Neuronal stem cell (in vitro differentiated cells): ENCODE measurements at regions not wholly inside any gene's neighbourhood (a gene's known extent, or its start where the extent isn't known, plus 50 kb on each side); places are given as distances from the start of the nearest gene placed in this dataset.

Experiments used
- DNase-seq: peaks from one replicate; pipeline ENCODE4 v3.0.0-alpha.2; 2013; ENCODE audit warnings: low spot score
- H2AFZ ChIP-seq: one replicate; pipeline ENCODE4 v1.6.1; 2013; ENCODE audit warnings: mild to moderate bottlenecking, low read length, inconsistent platforms
- H2AK5ac ChIP-seq: 2 replicates; pipeline ENCODE4 v1.6.1; 2013; ENCODE audit warnings: low read depth, mild to moderate bottlenecking, inconsistent platforms, low read length, moderate library complexity, mixed read lengths
- H2BK120ac ChIP-seq: 2 replicates; pipeline ENCODE4 v1.6.1; 2013; ENCODE audit warnings: low read depth, mild to moderate bottlenecking, inconsistent platforms, low read length, moderate library complexity, mixed read lengths
- H2BK12ac ChIP-seq: one replicate; pipeline ENCODE4 v1.6.1; 2013; ENCODE audit warnings: low read length, inconsistent platforms
- H2BK15ac ChIP-seq: 2 replicates; pipeline ENCODE4 v1.6.1; 2013; ENCODE audit warnings: mild to moderate bottlenecking, low read length, inconsistent platforms, mixed read lengths
- H2BK5ac ChIP-seq: one replicate; pipeline ENCODE4 v1.6.1; 2013; ENCODE audit warnings: inconsistent platforms, mild to moderate bottlenecking, low read length, moderate library complexity
- H3K14ac ChIP-seq: one replicate; pipeline ENCODE4 v1.6.1; 2013; ENCODE audit warnings: low read length, inconsistent platforms
- H3K18ac ChIP-seq: 2 replicates; pipeline ENCODE4 v1.6.1; 2013; ENCODE audit warnings: low read length, inconsistent platforms
- H3K23ac ChIP-seq: 2 replicates; pipeline ENCODE4 v1.6.1; 2013; ENCODE audit warnings: low read depth, mild to moderate bottlenecking, mixed read lengths, low read length, inconsistent platforms; ENCODE audit not compliant: poor library complexity
- H3K27ac ChIP-seq: replicated peaks from 3 replicates; pipeline ENCODE4 v1.5.1; 2013; ENCODE audit warnings: low read length, inconsistent platforms
- H3K27me3 ChIP-seq, 3 experiments: 2 replicates each; pipeline ENCODE4 v1.6.1; 2013; ENCODE audit warnings: low read length in 3 of 3, mild to moderate bottlenecking in 2 of 3, inconsistent platforms in 1 of 3, low read depth in 1 of 3, mixed read lengths in 1 of 3, moderate library complexity in 1 of 3; ENCODE audit not compliant: control insufficient read depth in 3 of 3, insufficient read depth in 3 of 3
- H3K36me3 ChIP-seq, 2 donors: replicated peaks in 1 of 2; 2 replicates each; pipeline ENCODE4 v1.6.1; 2013; ENCODE audit warnings: low read length in 2 of 2; ENCODE audit not compliant: control insufficient read depth in 2 of 2, insufficient read depth in 2 of 2
- H3K4ac ChIP-seq: 2 replicates; pipeline ENCODE4 v1.6.1; 2013; ENCODE audit warnings: inconsistent platforms, mild to moderate bottlenecking, low read length, moderate library complexity
- H3K4me1 ChIP-seq, 2 donors: 1 replicate in 1 of 2; 2 replicates in 1 of 2; pipeline ENCODE4 v1.6.1; 2013; ENCODE audit warnings: low read length in 2 of 2, low read depth in 1 of 2; ENCODE audit not compliant: control insufficient read depth in 2 of 2, insufficient read depth in 1 of 2
- H3K4me2 ChIP-seq: one replicate; pipeline ENCODE4 v1.6.1; 2013; ENCODE audit warnings: mild to moderate bottlenecking, low read length, inconsistent platforms; ENCODE audit not compliant: insufficient read depth, poor library complexity, severe bottlenecking
- H3K4me3 ChIP-seq, 2 donors: 2 replicates each; pipeline ENCODE4 v1.5.1; 2013; ENCODE audit warnings: low read length in 2 of 2, mild to moderate bottlenecking in 2 of 2, inconsistent platforms in 1 of 2, moderate library complexity in 1 of 2
- H3K79me1 ChIP-seq: one replicate; pipeline ENCODE4 v1.6.1; 2013; ENCODE audit warnings: low read depth, mild to moderate bottlenecking, inconsistent platforms, low read length, moderate library complexity
- H3K9ac ChIP-seq: one replicate; pipeline ENCODE4 v1.6.1; 2013; ENCODE audit warnings: mild to moderate bottlenecking, low read depth, low read length, inconsistent platforms; ENCODE audit not compliant: poor library complexity
- H3K9me3 ChIP-seq, 2 donors: replicated peaks in 1 of 2; 2 replicates each; pipeline versions ENCODE3 to v1.6.1; 2013; ENCODE audit warnings: low read length in 2 of 2, mild to moderate bottlenecking in 2 of 2, inconsistent platforms in 1 of 2, low read depth in 1 of 2, mixed read lengths in 1 of 2, moderate library complexity in 1 of 2; ENCODE audit not compliant: control insufficient read depth in 2 of 2, insufficient read depth in 1 of 2
- H4K8ac ChIP-seq: one replicate; pipeline ENCODE4 v1.6.1; 2013; ENCODE audit warnings: low read depth, mild to moderate bottlenecking, inconsistent platforms, low read length, moderate library complexity
- H4K91ac ChIP-seq: one replicate; pipeline ENCODE4 v1.6.1; 2013; ENCODE audit warnings: low read length, low read depth, mild to moderate bottlenecking, inconsistent platforms; ENCODE audit not compliant: poor library complexity
- WGBS, 2 donors: extraction: QIAGEN DNeasy Blood & Tissue Kit; methylation state at CpG; one replicate each; pipeline ENCODE4 v1.1.7; 2013; ENCODE audit warnings: missing lambda C conversion rate in 2 of 2, mixed read lengths in 1 of 2; ENCODE audit not compliant: insufficient read length in 2 of 2, insufficient replicate concordance in 1 of 2; ENCODE audit errors: extremely low coverage in 2 of 2; 5-methylcytosine and 5-hydroxymethylcytosine counted together

DNA sequence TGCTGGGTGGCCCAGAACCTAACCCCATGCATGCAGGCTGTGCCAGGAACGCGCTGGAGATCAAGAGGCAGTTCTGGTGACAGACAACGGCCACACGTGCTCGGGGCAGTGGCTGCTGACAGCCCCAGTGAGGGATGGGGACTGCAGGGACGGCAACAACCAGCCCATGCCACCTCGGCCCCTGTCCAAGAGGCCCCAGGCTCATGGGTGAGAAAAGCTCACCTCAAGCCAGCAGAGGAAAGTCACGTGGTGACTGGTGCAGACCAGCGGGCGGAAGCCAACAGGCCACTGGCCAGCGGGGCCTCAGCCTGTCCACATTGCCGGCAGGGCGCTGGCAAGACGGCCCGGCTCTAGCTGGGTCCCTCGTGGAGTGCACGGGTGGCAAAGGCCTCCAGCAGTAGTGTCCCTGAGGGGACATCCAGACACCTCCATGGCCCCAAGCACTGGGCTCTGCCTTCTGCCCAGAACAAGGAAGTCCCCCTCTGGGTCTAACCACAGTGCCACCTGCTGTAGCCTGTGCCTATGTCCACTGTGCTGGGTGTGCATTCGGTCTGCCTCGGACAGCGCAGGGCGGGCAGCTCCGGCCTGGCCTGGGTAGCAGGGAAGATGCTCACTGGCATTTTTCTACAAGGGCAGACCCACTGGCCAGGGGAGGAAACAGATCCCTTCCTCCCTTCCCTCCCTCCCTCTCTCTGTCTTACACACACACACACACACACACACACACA lies 134.1 kb downstream of the NCOR2 start:
- Histone ChIP-seq H3K4me1 (peaks cover 25 to 29% of the 10 kb centered on the region in 2 donors), H3K36me3 (peaks cover 13 to 14% of the 10 kb centered on the region in 2 donors), H2AFZ (no peak overlapping the region), H3K4me2 (no peak overlapping the region), H3K9me3 (peaks cover 0 to 5% of the 10 kb centered on the region in 2 donors), H3K9ac (peak overlapping the region; percentile 64), H3K79me1 (peaks cover 5% of the 10 kb centered on the region), H2BK5ac (peak overlapping the region; percentile 19), H2BK15ac (no peak overlapping the region), H3K27ac (no peak overlapping the region), H2AK5ac (peak overlapping the region; percentile 100), H3K4me3 (no peak overlapping the region), H4K8ac (peak overlapping the region; percentile 1), H3K18ac (peak overlapping the region; percentile 97), H3K27me3 (peaks cover 0 to 2% (median 0%) of the 10 kb centered on the region in 3 experiments), H4K91ac (peak overlapping the region; percentile 89), H2BK12ac (peak overlapping the region; percentile 78), H3K14ac (peak overlapping the region; percentile 97), H3K23ac (peak overlapping the region; percentile 94), H2BK120ac (no peak overlapping the region), H3K4ac (peak overlapping the region; percentile 67)
- DNase-seq = no peak
- no CpG with 5 or more reads among the region's 22 CpGs for WGBS, 2 donors

- H4K91ac ChIP-seq = no peak overlapping the region
- H2BK12ac ChIP-seq = no peak overlapping the region
- H2BK15ac ChIP-seq = no peak overlapping the region
- no peak overlapping the region for H2AFZ ChIP-seq
- H3K4ac ChIP-seq = no peak overlapping the region
- peaks cover 33 to 38% of the 10 kb centered on the region in 2 donors for H3K4me1 ChIP-seq
- H2AK5ac ChIP-seq = peak overlapping the region; percentile 22
- H3K27ac ChIP-seq = no peak overlapping the region
- peaks cover 0 to 5% of the 10 kb centered on the region in 2 donors for H3K9me3 ChIP-seq
- H3K4me3 ChIP-seq = no peak overlapping the region
- H3K9ac ChIP-seq = no peak overlapping the region
- peaks cover 13 to 14% of the 10 kb centered on the region in 2 donors for H3K36me3 ChIP-seq
- no peak overlapping the region for H3K23ac ChIP-seq
- H3K14ac ChIP-seq = no peak overlapping the region
- H2BK5ac ChIP-seq = peak overlapping the region; percentile 43
- WGBS, 2 donors = no CpG with 5 or more reads among the region's 8 CpGs
- H3K4me2 ChIP-seq = no peak overlapping the region
- no peak for DNase-seq
- H3K79me1 ChIP-seq = peaks cover 5% of the 10 kb centered on the region
- peaks cover 0 to 2% (median 0%) of the 10 kb centered on the region in 3 experiments for H3K27me3 ChIP-seq
- no peak overlapping the region for H2BK120ac ChIP-seq
- H4K8ac ChIP-seq = no peak overlapping the region
- peak overlapping the region; percentile 59 for H3K18ac ChIP-seq
Measured at GRCh38 chr12:124432376-124432775, 135.0 kb downstream of the NCOR2 start.

- Histone ChIP-seq H2AFZ (no peak overlapping the region), H2BK12ac (peak overlapping the region; percentile 51), H3K36me3 (peaks cover 13 to 14% of the 10 kb centered on the region in 2 donors), H3K4me3 (peak overlapping the region in 1 of 2 donors; percentile 31), H3K18ac (peak overlapping the region; percentile 62), H2BK120ac (no peak overlapping the region), H3K4me1 (peaks cover 36 to 42% of the 10 kb centered on the region in 2 donors), H3K23ac (peak overlapping the region; percentile 46), H3K9ac (peak overlapping the region; percentile 66), H2BK15ac (no peak overlapping the region), H3K14ac (peak overlapping the region; percentile 77), H4K8ac (no peak overlapping the region), H3K79me1 (peaks cover 5% of the 10 kb centered on the region), H3K27ac (peak overlapping the region; percentile 31), H2BK5ac (peak overlapping the region; percentile 43), H2AK5ac (no peak overlapping the region), H3K9me3 (peaks cover 0 to 5% of the 10 kb centered on the region in 2 donors), H3K4me2 (no peak overlapping the region), H4K91ac (no peak overlapping the region), H3K27me3 (peaks cover 0 to 2% (median 0%) of the 10 kb centered on the region in 3 experiments), H3K4ac (no peak overlapping the region)
- WGBS, 2 donors = no CpG with 5 or more reads among the region's 8 CpGs
- DNase-seq = no peak
Measured at GRCh38 chr12:124431971-124432370, 135.4 kb downstream of the NCOR2 start.

DNA sequence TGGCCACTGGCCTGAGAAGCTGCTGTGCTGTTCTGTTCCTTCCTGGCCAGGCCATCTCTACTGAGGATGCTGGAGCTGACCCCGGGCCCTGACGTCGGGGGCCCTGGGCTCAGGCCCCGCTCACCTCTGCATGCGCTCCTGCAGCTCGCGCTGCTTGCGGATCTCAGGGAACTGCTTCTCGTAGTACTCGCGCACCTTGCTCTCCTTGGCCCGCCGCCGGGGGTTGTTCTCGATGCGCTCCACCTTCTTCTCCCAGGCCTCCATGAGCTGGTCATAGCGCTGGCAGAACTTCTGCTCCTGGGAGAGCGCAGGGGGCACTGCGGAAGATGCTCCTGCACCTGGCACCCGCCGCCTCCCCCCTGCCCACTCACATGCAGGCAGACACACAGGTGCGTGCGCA lies 135.6 kb downstream of the RFLNA start:
- Histone ChIP-seq H3K4me1 (peaks cover 43 to 51% of the 10 kb centered on the region in 2 donors), H4K8ac (no peak overlapping the region), H3K4ac (no peak overlapping the region), H3K4me3 (no peak overlapping the region), H2BK5ac (peak overlapping the region; percentile 63), H3K9me3 (peaks cover 0 to 5% of the 10 kb centered on the region in 2 donors), H2AK5ac (peak overlapping the region; percentile 60), H3K36me3 (peaks cover 20 to 24% of the 10 kb centered on the region in 2 donors), H3K27me3 (peaks cover 0 to 2% (median 0%) of the 10 kb centered on the region in 3 experiments), H3K79me1 (peaks cover 5% of the 10 kb centered on the region), H2AFZ (no peak overlapping the region), H3K14ac (no peak overlapping the region), H2BK120ac (no peak overlapping the region), H2BK15ac (no peak overlapping the region), H3K27ac (no peak overlapping the region), H3K23ac (peak overlapping the region; percentile 51), H3K9ac (no peak overlapping the region), H3K18ac (peak overlapping the region; percentile 77), H2BK12ac (no peak overlapping the region), H4K91ac (no peak overlapping the region), H3K4me2 (no peak overlapping the region)
- DNase-seq = no peak
- no CpG with 5 or more reads among the region's 23 CpGs for WGBS, 2 donors
